CD4-positive, alpha-beta T cell (primary cell): ENCODE measurements at regions not wholly inside any gene's neighbourhood (a gene's known extent, or its start where the extent isn't known, plus 50 kb on each side); places are given as distances from the start of the nearest gene placed in this dataset.
"Not testable (repeated sequence)": the region's sequence is repeated elsewhere in the genome, so short reads cannot be mapped to it uniquely, and the experiment has no call there.

Source experiments
- ATAC-seq: fragments of 200-7000 bp; cut with Tn5 transposase; one replicate; pipeline ENCODE4 v1.10.0; 2022; ENCODE audit warnings: mild to moderate bottlenecking; ENCODE audit not compliant: poor library complexity
- CTCF ChIA-PET: fragments of 350-600 bp; sonication (Branson Sonifier 250); formaldehyde crosslinking; loops from one replicate; lab custom pipeline; 2021; ENCODE audit warnings: antibody characterized with exemption, inconsistent platforms; lab: Charles Lee
- POLR2A ChIA-PET: fragments of 350-600 bp; sonication (Branson Sonifier 250); formaldehyde crosslinking; loops from one replicate; lab custom pipeline; 2021; ENCODE audit warnings: antibody characterized with exemption, inconsistent platforms; lab: Charles Lee
- DNase-seq, 14 experiments: peaks; one replicate each; pipeline ENCODE4 v3.0.0-alpha.2; 2013 to 2020; ENCODE audit warnings: mixed read lengths in 2 of 14
- H3K27ac ChIP-seq, 2 donors: one replicate each; pipeline versions ENCODE4 v1.5.1 to v1.7.0; 2013; ENCODE audit warnings: low read length in 2 of 2, low read depth in 1 of 2, mild to moderate bottlenecking in 1 of 2
- H3K27me3 ChIP-seq, 2 experiments: 1 replicate in 1 of 2; 2 replicates in 1 of 2; pipeline versions ENCODE4 v1.6.1 to v1.7.0; 2013; ENCODE audit warnings: low read length in 2 of 2, control low read depth in 1 of 2, mild to moderate bottlenecking in 1 of 2, moderate library complexity in 1 of 2; ENCODE audit not compliant: insufficient read depth in 2 of 2, control insufficient read depth in 1 of 2
- H3K36me3 ChIP-seq: one replicate; pipeline ENCODE4 v1.6.1; 2013; ENCODE audit warnings: low read length, control low read depth; ENCODE audit not compliant: insufficient read depth
- H3K4me1 ChIP-seq: one replicate; pipeline ENCODE4 v1.6.1; 2013; ENCODE audit warnings: low read length, control low read depth; ENCODE audit not compliant: insufficient read depth
- H3K4me3 ChIP-seq: one replicate; pipeline ENCODE4 v1.5.1; 2013; ENCODE audit warnings: mild to moderate bottlenecking, low read length, moderate library complexity
- H3K9me3 ChIP-seq, 2 experiments: 1 replicate in 1 of 2; 2 replicates in 1 of 2; pipeline versions ENCODE4 v1.6.1 to v1.7.0; 2013; ENCODE audit warnings: low read length in 2 of 2, mild to moderate bottlenecking in 2 of 2, control low read depth in 1 of 2, moderate library complexity in 1 of 2; ENCODE audit not compliant: control insufficient read depth in 1 of 2, insufficient read depth in 1 of 2
- H3K27ac Mint-ChIP-seq: one replicate; pipeline ENCODE4 v1.8.0; 2020; ENCODE audit warnings: mixed read lengths
- H3K27me3 Mint-ChIP-seq: one replicate; pipeline ENCODE4 v1.8.0; 2021; ENCODE audit warnings: mixed read lengths
- H3K36me3 Mint-ChIP-seq: one replicate; pipeline ENCODE4 v1.8.0; 2021; ENCODE audit warnings: low read depth, mixed read lengths
- H3K4me1 Mint-ChIP-seq: one replicate; pipeline ENCODE4 v1.8.0; 2021; ENCODE audit warnings: low read depth, mixed read lengths
- H3K4me3 Mint-ChIP-seq: one replicate; pipeline ENCODE4 v1.8.0; 2020; ENCODE audit warnings: mild to moderate bottlenecking, mixed read lengths
- H3K9me3 Mint-ChIP-seq: one replicate; pipeline ENCODE4 v1.8.0; 2020; ENCODE audit warnings: mixed read lengths
- intact Hi-C, 2 experiments: fragments of 100-400 bp; cut with DNase I in 1 of 2; cut with micrococcal nuclease in 1 of 2; formaldehyde crosslinking; loops; one replicate each; pipeline versions ENCODE4 v1.15.1 to v1.9.0; 2023 to 2025; cut with DNase I, micrococcal nuclease
- TF ChIP-seq, protein P1 (sequence below): fragments of 200-600 bp; IDR thresholded peaks from one replicate; pipeline ENCODE4 v1.8.0; 2022; ENCODE audit warnings: antibody characterized with exemption, mild to moderate bottlenecking

DNA sequence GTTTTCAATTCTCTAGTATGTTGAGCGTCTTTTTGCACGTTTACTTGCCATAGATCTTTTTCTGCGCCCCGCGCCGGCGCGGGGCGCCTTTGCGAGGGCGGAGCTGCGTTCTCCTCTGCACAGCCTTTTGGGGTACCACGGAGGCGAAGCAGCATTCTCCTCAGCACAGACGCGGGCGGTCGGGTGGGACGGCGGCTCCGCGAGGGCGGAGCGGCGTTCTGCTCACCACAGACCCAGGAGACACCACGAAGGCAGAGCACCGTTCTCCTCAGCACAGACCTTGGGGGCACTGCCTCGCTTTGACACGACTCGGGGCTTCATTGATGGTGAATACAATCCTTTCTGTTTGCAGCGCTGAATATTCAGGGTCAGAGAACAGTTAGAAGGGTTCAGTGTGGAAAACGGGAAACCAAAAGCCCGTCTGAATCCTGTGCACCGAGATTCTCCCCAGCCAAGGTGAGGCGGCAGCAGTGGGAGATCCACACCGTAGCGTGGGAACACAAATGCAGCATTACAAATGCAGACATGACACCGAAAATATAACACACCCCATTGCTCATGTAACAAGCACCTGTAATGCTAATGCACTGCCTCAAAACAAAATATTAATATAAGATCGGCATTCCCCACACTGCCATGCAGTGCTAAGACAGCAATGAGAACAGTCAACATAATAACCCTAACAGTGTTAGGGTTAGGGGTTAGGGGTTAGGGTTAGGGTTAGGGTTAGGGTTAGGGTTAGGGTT, 190.7 kb upstream of the VIPR2 start:
- H3K4me3 Mint-ChIP-seq, H3K27ac Mint-ChIP-seq, CTCF ChIA-PET, H3K9me3 ChIP-seq, H3K27ac ChIP-seq, H3K4me1 Mint-ChIP-seq, H3K4me3 ChIP-seq, intact Hi-C loops, ATAC-seq, H3K36me3 Mint-ChIP-seq, H3K9me3 Mint-ChIP-seq, H3K27me3 ChIP-seq, H3K4me1 ChIP-seq, POLR2A ChIA-PET, H3K27me3 Mint-ChIP-seq, H3K36me3 ChIP-seq: not testable (repeated sequence)
- peak in 2 of 14 experiments; percentile 8 to 11 for DNase-seq

DNA sequence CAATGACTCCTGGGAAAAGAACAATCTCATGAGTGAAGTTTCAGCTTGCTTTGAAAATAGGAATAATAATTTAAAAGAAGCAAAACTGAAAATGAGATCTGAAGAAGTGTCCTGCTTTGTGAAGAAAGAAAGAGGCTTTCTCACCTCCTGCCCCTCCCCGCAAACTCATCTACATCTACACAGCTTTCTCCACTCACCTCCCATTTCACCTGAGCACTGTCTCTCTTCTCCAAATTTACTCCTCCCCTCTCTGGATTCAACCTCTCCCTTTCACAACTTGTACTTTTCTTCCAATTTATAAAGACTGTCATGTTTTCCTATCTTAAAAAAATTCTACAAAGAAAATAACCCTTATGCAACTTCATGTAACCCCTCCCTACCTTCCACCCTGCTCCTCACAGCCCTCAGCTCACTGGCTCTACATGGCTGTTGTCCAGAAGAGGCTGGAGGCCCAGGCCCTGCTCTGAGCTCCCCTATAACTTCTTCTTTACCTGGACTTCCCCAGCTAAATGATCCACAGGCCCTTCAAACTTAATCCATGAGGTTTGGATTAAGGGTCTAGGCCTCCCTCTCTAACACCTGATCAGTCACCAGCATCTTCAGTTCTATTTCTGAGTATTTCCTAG, 188.3 kb upstream of the VIPR2 start:
- H3K27ac Mint-ChIP-seq, H3K4me3 ChIP-seq, intact Hi-C loops, H3K4me1 Mint-ChIP-seq, H3K4me1 ChIP-seq, POLR2A ChIA-PET, H3K36me3 Mint-ChIP-seq, H3K4me3 Mint-ChIP-seq, ATAC-seq, H3K27ac ChIP-seq, DNase-seq, H3K27me3 Mint-ChIP-seq, H3K27me3 ChIP-seq, CTCF ChIA-PET, H3K36me3 ChIP-seq: not testable (repeated sequence)
- peaks cover 13% of the 10 kb centered on the region for H3K9me3 Mint-ChIP-seq
- H3K9me3 ChIP-seq, result peaks cover 5 to 12% of the 10 kb centered on the region in 2 experiments

DNA sequence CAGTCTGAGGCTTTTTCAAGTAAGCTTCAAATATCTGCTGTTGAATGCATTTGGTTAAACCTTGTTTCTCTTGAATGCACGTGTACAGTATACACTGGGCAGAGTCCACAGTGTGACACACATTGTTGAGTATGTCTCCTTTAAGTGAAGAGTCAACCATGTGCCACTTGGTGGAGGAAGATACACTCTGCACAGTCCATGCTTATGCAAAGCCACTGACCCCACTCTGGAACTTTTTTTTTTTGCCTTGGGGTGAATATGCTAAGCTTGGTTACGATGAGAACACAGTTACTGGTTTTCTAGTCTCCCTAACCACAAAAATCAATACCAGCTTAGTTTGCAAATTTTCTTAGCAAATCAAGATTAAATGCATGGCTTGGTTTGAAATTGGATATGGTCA, 186.8 kb upstream of the VIPR2 start:
- ATAC-seq (no peak), DNase-seq (no peak)
- Histone ChIP-seq H3K4me1 (no peaks in the 10 kb centered on the region), H3K27ac (no peak overlapping the region), H3K36me3 (no peaks in the 10 kb centered on the region), H3K4me3 (no peak overlapping the region), H3K27me3 (no peaks in the 10 kb centered on the region), H3K9me3 (peaks cover 14 to 20% of the 10 kb centered on the region in 2 experiments)
- intact Hi-C loops, result no loop called here
- H3K4me1 Mint-ChIP-seq, result no peaks in the 10 kb centered on the region
- H3K27me3 Mint-ChIP-seq, result peaks cover 9% of the 10 kb centered on the region
- TF ChIP-seq, protein P1, sequence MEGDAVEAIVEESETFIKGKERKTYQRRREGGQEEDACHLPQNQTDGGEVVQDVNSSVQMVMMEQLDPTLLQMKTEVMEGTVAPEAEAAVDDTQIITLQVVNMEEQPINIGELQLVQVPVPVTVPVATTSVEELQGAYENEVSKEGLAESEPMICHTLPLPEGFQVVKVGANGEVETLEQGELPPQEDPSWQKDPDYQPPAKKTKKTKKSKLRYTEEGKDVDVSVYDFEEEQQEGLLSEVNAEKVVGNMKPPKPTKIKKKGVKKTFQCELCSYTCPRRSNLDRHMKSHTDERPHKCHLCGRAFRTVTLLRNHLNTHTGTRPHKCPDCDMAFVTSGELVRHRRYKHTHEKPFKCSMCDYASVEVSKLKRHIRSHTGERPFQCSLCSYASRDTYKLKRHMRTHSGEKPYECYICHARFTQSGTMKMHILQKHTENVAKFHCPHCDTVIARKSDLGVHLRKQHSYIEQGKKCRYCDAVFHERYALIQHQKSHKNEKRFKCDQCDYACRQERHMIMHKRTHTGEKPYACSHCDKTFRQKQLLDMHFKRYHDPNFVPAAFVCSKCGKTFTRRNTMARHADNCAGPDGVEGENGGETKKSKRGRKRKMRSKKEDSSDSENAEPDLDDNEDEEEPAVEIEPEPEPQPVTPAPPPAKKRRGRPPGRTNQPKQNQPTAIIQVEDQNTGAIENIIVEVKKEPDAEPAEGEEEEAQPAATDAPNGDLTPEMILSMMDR, result no peak
- no peak overlapping the region for H3K27ac Mint-ChIP-seq
- CTCF ChIA-PET, result no interaction called here
- no peak overlapping the region for H3K4me3 Mint-ChIP-seq
- peaks cover 21% of the 10 kb centered on the region for H3K9me3 Mint-ChIP-seq
- POLR2A ChIA-PET, result no interaction called here
- no peaks in the 10 kb centered on the region for H3K36me3 Mint-ChIP-seq

DNA sequence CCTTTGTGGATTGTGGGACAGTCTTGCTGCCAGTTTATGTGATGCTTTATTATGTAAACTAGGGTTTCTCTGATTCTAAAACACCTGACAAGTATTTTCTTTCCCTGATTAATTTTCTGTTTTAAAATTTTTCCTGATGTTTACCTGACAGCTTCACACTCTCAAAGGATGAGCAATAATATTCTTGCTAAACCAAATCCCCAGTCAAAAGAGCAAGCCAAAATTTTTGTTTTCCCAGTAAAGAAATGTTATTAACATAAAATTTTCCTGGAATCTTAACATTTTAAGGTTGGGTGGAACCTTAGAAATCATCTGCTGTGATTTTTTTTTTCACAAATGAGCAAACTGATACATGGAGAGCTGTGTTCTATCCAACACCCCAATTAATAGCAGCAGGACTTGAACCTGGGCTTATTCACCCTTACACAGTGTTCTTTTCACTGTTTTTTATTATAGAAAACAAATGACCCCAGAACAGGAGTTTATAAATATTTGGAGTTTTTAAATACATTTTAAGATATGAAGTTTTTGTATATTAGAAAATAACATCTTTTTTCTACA, 185.2 kb upstream of the VIPR2 start:
- Histone ChIP-seq H3K4me1 (no peaks in the 10 kb centered on the region), H3K9me3 (peaks cover 12 to 20% of the 10 kb centered on the region in 2 experiments), H3K4me3 (no peak overlapping the region), H3K36me3 (no peaks in the 10 kb centered on the region), H3K27ac (no peak overlapping the region), H3K27me3 (no peaks in the 10 kb centered on the region)
- no peak for DNase-seq
- ChIA-PET POLR2A (no interaction called here), CTCF (no interaction called here)
- ATAC-seq, result no peak
- TF ChIP-seq, protein P1, result no peak
- intact Hi-C loops, result no loop called here
- peaks cover 20% of the 10 kb centered on the region for H3K9me3 Mint-ChIP-seq
- no peaks in the 10 kb centered on the region for H3K4me1 Mint-ChIP-seq
- no peak overlapping the region for H3K27ac Mint-ChIP-seq
- no peak overlapping the region for H3K4me3 Mint-ChIP-seq
- no peaks in the 10 kb centered on the region for H3K36me3 Mint-ChIP-seq
- H3K27me3 Mint-ChIP-seq, result peaks cover 15% of the 10 kb centered on the region
